Common myeloid progenitor, CD34-positive (primary cell): ENCODE measurements at regions not wholly inside any gene's neighbourhood (a gene's known extent, or its start where the extent isn't known, plus 50 kb on each side); places are given as distances from the start of the nearest gene placed in this dataset.
"Not testable (repeated sequence)": the region's sequence is repeated elsewhere in the genome, so short reads cannot be mapped to it uniquely, and the experiment has no call there.

Source experiments
- CTCF ChIA-PET: fragments of 350-600 bp; sonication (Branson Sonifier 250); formaldehyde crosslinking; loops from one replicate; lab custom pipeline; 2021; ENCODE audit warnings: antibody characterized with exemption; lab: Charles Lee
- POLR2A ChIA-PET: fragments of 350-600 bp; sonication (Branson Sonifier 250); formaldehyde crosslinking; loops from one replicate; lab custom pipeline; 2021; ENCODE audit warnings: antibody characterized with exemption; lab: Charles Lee
- DNase-seq, 3 donors: peaks; one replicate each; pipeline versions ENCODE4 v3.0.0 to v3.0.0-alpha.2; 2013
- H3K27ac ChIP-seq, 2 experiments: 1 replicate in 1 of 2; 2 replicates in 1 of 2; pipeline ENCODE4 v1.7.0; 2013; ENCODE audit warnings: inconsistent platforms in 2 of 2, low read length in 2 of 2, mild to moderate bottlenecking in 2 of 2, low read depth in 1 of 2, moderate library complexity in 1 of 2; ENCODE audit not compliant: severe bottlenecking in 2 of 2, insufficient read depth in 1 of 2, poor library complexity in 1 of 2
- H3K27me3 ChIP-seq, 5 experiments: replicated peaks in 2 of 5; 1 replicate in 3 of 5; 2 replicates in 2 of 5; pipeline versions ENCODE4 v1.6.1 to v1.7.0; 2013; ENCODE audit warnings: low read length in 4 of 5, mild to moderate bottlenecking in 2 of 5, moderate library complexity in 2 of 5, inconsistent platforms in 1 of 5; ENCODE audit not compliant: insufficient read depth in 5 of 5, control insufficient read depth in 4 of 5
- H3K36me3 ChIP-seq, 4 experiments: 1 replicate in 2 of 4; 2 replicates in 2 of 4; pipeline versions ENCODE4 v1.6.1 to v1.7.0; 2013; ENCODE audit warnings: low read length in 3 of 4, control low read depth in 1 of 4, mild to moderate bottlenecking in 1 of 4; ENCODE audit not compliant: control insufficient read depth in 4 of 4, insufficient read depth in 4 of 4
- H3K4me1 ChIP-seq, 4 experiments: 1 replicate in 3 of 4; 2 replicates in 1 of 4; pipeline versions ENCODE4 v1.6.1 to v1.7.1; 2013; ENCODE audit warnings: low read length in 3 of 4, mild to moderate bottlenecking in 3 of 4, control low read depth in 1 of 4, inconsistent platforms in 1 of 4, moderate library complexity in 1 of 4; ENCODE audit not compliant: control insufficient read depth in 4 of 4, insufficient read depth in 4 of 4; ENCODE audit errors: control extremely low read depth in 1 of 4
- H3K4me3 ChIP-seq, 7 experiments: 1 replicate in 4 of 7; 2 replicates in 3 of 7; pipeline versions ENCODE4 v1.5.1 to v1.7.0; 2013; ENCODE audit warnings: mild to moderate bottlenecking in 7 of 7, low read length in 6 of 7, moderate library complexity in 6 of 7, inconsistent platforms in 2 of 7, low read depth in 2 of 7, control low read depth in 1 of 7; ENCODE audit not compliant: insufficient read depth in 4 of 7, control insufficient read depth in 1 of 7; ENCODE audit errors: extremely low read depth in 1 of 7
- H3K9me3 ChIP-seq, 5 experiments: 1 replicate in 4 of 5; 2 replicates in 1 of 5; pipeline versions ENCODE4 v1.6.1 to v1.7.1; 2013; ENCODE audit warnings: low read length in 4 of 5, mild to moderate bottlenecking in 2 of 5, inconsistent platforms in 1 of 5, low read depth in 1 of 5, moderate library complexity in 1 of 5; ENCODE audit not compliant: control insufficient read depth in 4 of 5, insufficient read depth in 2 of 5; ENCODE audit errors: control extremely low read depth in 1 of 5
- WGBS: methylation state at CpG from one replicate; pipeline ENCODE4 v1.1.5; 2013; ENCODE audit not compliant: insufficient coverage; 5-methylcytosine and 5-hydroxymethylcytosine counted together

DNA sequence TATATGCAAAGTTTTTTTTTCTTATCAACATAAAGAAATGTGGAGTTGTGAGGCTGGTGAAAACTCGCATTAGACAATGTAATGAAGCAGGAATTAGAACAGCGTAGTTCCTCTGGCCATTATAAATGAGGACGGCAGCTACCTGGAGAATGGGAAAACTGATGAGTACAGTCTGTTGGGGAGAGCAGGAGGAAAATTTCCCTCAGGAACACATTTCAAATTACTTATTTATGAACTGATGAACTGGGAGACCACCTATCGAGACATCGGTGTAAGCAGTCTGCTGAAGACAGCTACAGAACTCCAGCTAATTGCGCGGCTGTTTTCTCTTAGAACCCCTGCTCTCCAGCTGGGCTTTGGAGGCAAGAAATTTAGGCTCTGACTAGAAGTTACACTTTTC is 343.9 kb upstream of the CLINT1 start:
- Histone ChIP-seq H3K27me3 (no peaks in the 10 kb centered on the region), H3K36me3 (no peaks in the 10 kb centered on the region), H3K4me1 (no peaks in the 10 kb centered on the region), H3K27ac (no peak overlapping the region), H3K4me3 (no peak overlapping the region), H3K9me3 (no peaks in the 10 kb centered on the region)
- ChIA-PET POLR2A (no interaction called here), CTCF (no interaction called here)
- no peak for DNase-seq
- 64% methylated on average over 4 of the region's 7 CpGs for whole genome bisulfite sequencing

- no peak for DNase-seq
- POLR2A ChIA-PET = no interaction called here
- 96% methylated on average over 4 of the region's 4 CpGs for WGBS
- no peaks in the 10 kb centered on the region for H3K36me3 ChIP-seq
- no peak overlapping the region for H3K27ac ChIP-seq
- CTCF ChIA-PET = no interaction called here
- H3K9me3 ChIP-seq = no peaks in the 10 kb centered on the region
- peaks cover 0 to 2% (median 0%) of the 10 kb centered on the region in 5 experiments for H3K27me3 ChIP-seq
- no peaks in the 10 kb centered on the region for H3K4me1 ChIP-seq
- H3K4me3 ChIP-seq = no peak overlapping the region
Measured at GRCh38 chr5:158200619-158201018, 341.7 kb upstream of the CLINT1 start.

DNA sequence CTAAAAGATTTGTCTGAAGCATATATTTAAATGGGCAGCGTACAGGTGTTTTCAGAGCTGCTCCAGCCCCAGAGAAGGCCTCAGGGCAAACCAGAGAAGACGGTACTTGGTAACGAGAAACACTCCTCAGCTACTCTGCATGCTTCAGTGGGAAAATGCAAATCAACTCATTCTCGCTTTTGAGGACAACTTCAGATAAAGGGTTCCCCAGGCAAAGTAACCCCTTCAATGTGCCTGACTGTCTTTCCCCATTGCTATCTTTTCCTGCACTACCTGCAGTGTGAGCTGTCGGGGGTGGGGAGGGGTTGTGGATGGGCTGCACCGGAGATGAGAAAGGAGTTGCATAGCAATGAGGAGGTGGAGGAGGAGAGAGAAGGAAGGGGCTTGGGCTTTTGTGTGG is 339.7 kb upstream of the CLINT1 start:
- Histone ChIP-seq H3K27ac (no peak overlapping the region), H3K9me3 (no peaks in the 10 kb centered on the region), H3K36me3 (no peaks in the 10 kb centered on the region), H3K4me3 (no peak overlapping the region), H3K27me3 (peaks cover 0 to 5% (median 0%) of the 10 kb centered on the region in 5 experiments), H3K4me1 (peaks cover 0 to 3% (median 0%) of the 10 kb centered on the region in 4 experiments)
- DNase-seq = no peak
- WGBS = 89% methylated on average over 6 of the region's 6 CpGs
- POLR2A ChIA-PET = no interaction called here
- CTCF ChIA-PET = no interaction called here

DNA sequence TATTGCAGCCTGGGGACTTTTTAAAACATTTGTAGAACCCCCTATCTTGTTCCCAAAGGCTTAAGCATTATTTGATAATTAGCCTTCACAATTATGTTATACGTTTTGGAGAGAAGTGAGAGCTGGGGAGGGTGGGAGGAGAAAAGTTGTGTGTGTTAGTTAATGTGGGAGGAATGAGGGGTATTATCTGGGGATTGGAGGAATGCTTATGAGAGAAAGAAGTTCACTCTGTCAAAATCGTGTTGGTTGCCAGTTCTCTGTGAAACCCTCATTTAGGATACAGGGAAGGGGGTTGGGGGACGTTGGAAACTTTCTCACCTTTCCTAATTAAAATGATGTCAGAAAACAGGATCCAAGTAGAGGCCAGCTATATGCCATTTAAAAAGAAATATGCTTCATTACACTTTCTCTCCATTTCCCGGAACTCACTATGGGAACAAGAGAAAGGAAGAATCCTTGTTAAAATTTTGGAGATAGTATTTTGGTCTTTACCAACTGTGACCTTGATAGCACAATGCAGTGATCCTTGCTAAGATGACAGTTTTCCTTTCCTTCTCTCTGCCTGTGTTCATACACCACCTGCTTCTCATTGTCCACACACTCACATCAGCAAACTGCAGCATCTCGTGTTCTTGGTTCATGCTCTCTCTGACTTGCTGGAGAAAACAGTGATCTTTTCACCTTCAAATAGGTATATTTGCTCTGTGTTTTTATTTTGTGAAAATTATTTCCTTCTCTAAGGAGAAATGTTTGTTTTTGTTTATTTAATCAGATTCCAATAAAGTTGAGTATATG is 336.7 kb upstream of the CLINT1 start:
- peaks cover 0 to 5% (median 0%) of the 10 kb centered on the region in 5 experiments for H3K27me3 ChIP-seq
- DNase-seq = no peak
- 60% methylated on average over 1 of the region's 5 CpGs for WGBS
- no peak overlapping the region for H3K27ac ChIP-seq
- H3K9me3 ChIP-seq = peaks cover 0 to 10% (median 0%) of the 10 kb centered on the region in 5 experiments
- no peak overlapping the region for H3K4me3 ChIP-seq
- POLR2A ChIA-PET = no interaction called here
- H3K4me1 ChIP-seq = peaks cover 0 to 3% (median 0%) of the 10 kb centered on the region in 4 experiments
- H3K36me3 ChIP-seq = no peaks in the 10 kb centered on the region
- CTCF ChIA-PET = no interaction called here

DNA sequence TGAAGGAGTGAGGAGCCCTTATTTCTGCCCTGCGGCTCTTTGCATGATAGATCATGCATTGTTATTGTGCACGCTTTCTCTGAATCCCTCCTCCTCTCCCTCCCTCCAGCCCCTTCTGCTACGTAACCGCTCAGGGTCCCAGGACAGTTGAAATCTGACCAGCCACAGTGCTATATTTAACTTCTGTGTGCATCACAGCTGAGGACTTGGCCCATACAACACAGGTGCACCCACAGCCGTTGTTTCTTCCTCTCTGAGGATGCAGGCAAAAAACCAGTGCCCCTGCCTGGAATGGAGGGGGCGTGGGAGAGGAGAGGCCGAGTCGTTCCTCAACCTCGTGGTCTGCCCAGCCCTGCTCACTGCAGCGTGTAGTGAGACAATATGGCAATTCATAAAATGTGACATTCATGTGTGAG is 335.6 kb upstream of the CLINT1 start:
- ChIA-PET POLR2A (no interaction called here), CTCF (no interaction called here)
- peaks cover 0 to 5% (median 0%) of the 10 kb centered on the region in 5 experiments for H3K27me3 ChIP-seq
- no peak overlapping the region for H3K4me3 ChIP-seq
- H3K27ac ChIP-seq = no peak overlapping the region
- H3K36me3 ChIP-seq = no peaks in the 10 kb centered on the region
- peak in 2 of 3 donors; percentile 15 to 23 for DNase-seq
- H3K9me3 ChIP-seq = peaks cover 0 to 10% (median 0%) of the 10 kb centered on the region in 5 experiments
- peaks cover 0 to 3% (median 0%) of the 10 kb centered on the region in 4 experiments for H3K4me1 ChIP-seq
- 56% methylated on average over 8 of the region's 10 CpGs for WGBS

DNA sequence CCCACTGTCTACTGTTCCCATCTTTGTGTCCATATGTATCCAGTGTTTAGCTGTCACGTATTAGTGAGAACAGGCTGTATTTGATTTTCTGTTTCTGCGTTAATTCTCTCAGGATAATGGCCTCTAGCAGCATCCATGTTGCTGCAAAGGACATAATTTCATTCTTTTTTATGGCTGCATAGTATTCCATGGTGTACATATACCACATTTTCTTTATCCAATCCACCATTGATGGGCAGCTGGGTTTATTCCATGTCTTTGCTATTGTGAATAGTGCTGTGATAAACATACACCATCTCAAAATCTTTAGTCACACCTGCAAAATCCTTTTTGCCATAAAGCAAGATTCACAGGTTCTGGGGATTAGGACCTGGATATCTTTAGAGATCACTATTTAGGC is 334.4 kb upstream of the CLINT1 start:
- H3K27ac ChIP-seq, H3K4me1 ChIP-seq, H3K27me3 ChIP-seq, DNase-seq, CTCF ChIA-PET, POLR2A ChIA-PET, H3K36me3 ChIP-seq, H3K4me3 ChIP-seq, H3K9me3 ChIP-seq: not testable (repeated sequence)
- 100% methylated on average over 1 of the region's 2 CpGs for WGBS

- POLR2A ChIA-PET = no interaction called here
- no peak overlapping the region for H3K27ac ChIP-seq
- CTCF ChIA-PET = interaction anchor here (1.2 to 1.7 kb wide), 3 partner anchors 8 to 927 kb away, joined by 3 to 9 read pairs (median 3); no protein-coding TSS in a partner anchor
- no peak overlapping the region for H3K4me3 ChIP-seq
- H3K4me1 ChIP-seq = no peaks in the 10 kb centered on the region
- DNase-seq = no peak
- H3K36me3 ChIP-seq = no peaks in the 10 kb centered on the region
- 100% methylated on average over 4 of the region's 4 CpGs for WGBS
- peaks cover 0 to 4% (median 2%) of the 10 kb centered on the region in 5 experiments for H3K27me3 ChIP-seq
- no peaks in the 10 kb centered on the region for H3K9me3 ChIP-seq
Measured at GRCh38 chr5:158180407-158180806, 321.5 kb upstream of the CLINT1 start.
